HG03521 (cell line): ENCODE measurements at regions not wholly inside any gene's neighbourhood (a gene's known extent, or its start where the extent isn't known, plus 50 kb on each side); places are given as distances from the start of the nearest gene placed in this dataset.
"Not testable (repeated sequence)": the region's sequence is repeated elsewhere in the genome, so short reads cannot be mapped to it uniquely, and the experiment has no call there.

Source experiments
- ATAC-seq: cut with Tn5 transposase; IDR thresholded peaks from one replicate; pipeline ENCODE4 v1.9.1; 2021; ENCODE audit warnings: mild to moderate bottlenecking, moderate library complexity; ENCODE audit not compliant: unreplicated experiment

- no peak for ATAC-seq
Measured at GRCh38 chr4:149983931-149984330, 94.3 kb upstream of the DCLK2 start.

GRCh38 chr4:149985981-149986380 lies 92.3 kb upstream of the DCLK2 start:
- ATAC-seq, result no peak

- no peak for ATAC-seq
Measured at GRCh38 chr4:149986917-149987316, 91.3 kb upstream of the DCLK2 start.

- no peak for ATAC-seq
Measured at GRCh38 chr4:149987330-149988086, 90.7 kb upstream of the DCLK2 start.

GRCh38 chr4:149988087-149988410 lies 90.2 kb upstream of the DCLK2 start:
- no peak for ATAC-seq

- no peak for ATAC-seq
Measured at GRCh38 chr4:149993030-149993429, 85.2 kb upstream of the DCLK2 start.

GRCh38 chr4:149995134-149995756 lies 83.0 kb upstream of the DCLK2 start:
- ATAC-seq, result no peak

- no peak for ATAC-seq
Measured at GRCh38 chr4:149997881-149998421, 80.3 kb upstream of the DCLK2 start.

- no peak for ATAC-seq
Measured at GRCh38 chr4:149999485-150000074, 78.7 kb upstream of the DCLK2 start.

- ATAC-seq, result no peak
Measured at GRCh38 chr4:150001815-150002214, 76.4 kb upstream of the DCLK2 start.

- ATAC-seq, result no peak
Measured at GRCh38 chr4:150002561-150002960, 75.7 kb upstream of the DCLK2 start.

GRCh38 chr4:150004481-150004880 lies 73.8 kb upstream of the DCLK2 start:
- no peak for ATAC-seq

GRCh38 chr4:150005537-150005936 lies 72.7 kb upstream of the DCLK2 start:
- no peak for ATAC-seq

GRCh38 chr4:150006197-150006596 lies 72.0 kb upstream of the DCLK2 start:
- ATAC-seq, result no peak

GRCh38 chr4:150007512-150007911 lies 70.7 kb upstream of the DCLK2 start:
- ATAC-seq, result no peak

GRCh38 chr4:150008546-150008945 lies 69.7 kb upstream of the DCLK2 start:
- no peak for ATAC-seq

- ATAC-seq, result no peak
Measured at GRCh38 chr4:150009533-150009932, 68.7 kb upstream of the DCLK2 start.

GRCh38 chr4:150010525-150011126 lies 67.6 kb upstream of the DCLK2 start:
- no peak for ATAC-seq

GRCh38 chr4:150012851-150013360 lies 65.3 kb upstream of the DCLK2 start:
- no peak for ATAC-seq

- ATAC-seq, result not testable (repeated sequence)
Measured at GRCh38 chr4:150015910-150016309, 62.3 kb upstream of the DCLK2 start.

- not testable (repeated sequence) for ATAC-seq
Measured at GRCh38 chr4:150016621-150017020, 61.6 kb upstream of the DCLK2 start.
